IPS-NIHi7 (cell line): ENCODE measurements at regions not wholly inside any gene's neighbourhood (a gene's known extent, or its start where the extent isn't known, plus 50 kb on each side); places are given as distances from the start of the nearest gene placed in this dataset.
"Not testable (repeated sequence)": the region's sequence is repeated elsewhere in the genome, so short reads cannot be mapped to it uniquely, and the experiment has no call there.

ENCODE experiments used
- DNase-seq: peaks from one replicate; pipeline ENCODE4 v3.0.0; 2012; ENCODE audit warnings: mixed read lengths; ENCODE audit errors: extremely low spot score

GRCh38 chr3:153830552-153830951 lies 290.6 kb upstream of the ARHGEF26 start:
- no peak for DNase-seq

DNA sequence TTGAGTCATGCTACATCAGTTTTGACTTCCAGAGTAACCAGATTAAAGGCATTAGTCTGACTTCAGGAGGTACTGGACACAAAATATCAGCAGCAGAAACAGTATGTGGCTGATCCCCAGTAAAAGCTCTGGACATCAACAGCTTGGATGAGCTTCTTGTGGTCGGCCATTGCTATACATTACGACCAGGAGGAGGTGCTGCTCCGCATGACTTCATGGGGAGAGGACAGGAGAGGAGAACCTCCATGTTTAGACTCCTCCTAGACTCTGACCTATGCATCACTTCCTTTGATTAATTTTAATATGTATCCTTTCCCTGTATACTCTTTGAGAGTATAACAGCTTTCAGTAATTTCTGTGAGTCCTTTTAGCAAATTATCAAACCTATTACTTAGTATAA lies 285.6 kb upstream of the ARHGEF26 start:
- DNase-seq = peak; percentile 47

GRCh38 chr3:153840487-153840886 lies 280.7 kb upstream of the ARHGEF26 start:
- no peak for DNase-seq

DNA sequence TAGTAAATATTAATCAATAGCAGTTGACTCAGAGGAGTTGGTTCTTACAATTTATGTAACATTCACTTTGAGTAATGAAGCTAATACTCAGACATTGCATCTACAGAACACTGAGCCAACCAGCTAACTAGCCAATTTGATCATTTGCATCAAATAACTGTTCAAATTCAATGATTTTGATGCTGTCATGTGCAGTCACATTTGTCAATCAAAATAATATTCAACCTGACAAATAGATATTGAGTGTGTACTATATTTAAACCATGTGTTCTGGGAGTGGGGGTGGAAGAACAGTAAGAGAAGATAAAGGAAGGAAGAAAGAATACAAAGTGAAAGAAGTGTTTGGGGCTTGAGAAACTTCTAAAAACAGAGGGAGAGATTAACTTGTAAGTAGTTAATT lies 277.2 kb upstream of the ARHGEF26 start:
- DNase-seq = no peak

DNA sequence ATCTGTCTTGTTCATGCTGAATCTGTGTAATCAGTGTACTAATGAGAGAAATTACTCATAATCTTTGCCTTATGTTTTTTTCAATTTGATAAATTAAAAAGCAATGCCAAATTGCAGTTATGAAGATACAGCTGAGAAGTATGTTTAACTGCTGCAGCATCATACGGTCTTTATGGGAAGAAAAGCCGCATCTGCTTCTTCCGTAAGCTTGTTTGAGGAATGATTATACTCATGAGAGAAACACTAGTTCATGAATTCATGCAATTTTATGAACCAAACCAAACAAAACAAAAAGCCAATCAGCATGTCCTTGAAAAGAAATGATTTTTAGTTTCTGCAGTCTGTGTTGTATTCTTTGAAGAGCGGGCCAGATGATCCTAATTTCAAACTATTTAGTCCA lies 275.9 kb upstream of the ARHGEF26 start:
- DNase-seq = no peak

DNA sequence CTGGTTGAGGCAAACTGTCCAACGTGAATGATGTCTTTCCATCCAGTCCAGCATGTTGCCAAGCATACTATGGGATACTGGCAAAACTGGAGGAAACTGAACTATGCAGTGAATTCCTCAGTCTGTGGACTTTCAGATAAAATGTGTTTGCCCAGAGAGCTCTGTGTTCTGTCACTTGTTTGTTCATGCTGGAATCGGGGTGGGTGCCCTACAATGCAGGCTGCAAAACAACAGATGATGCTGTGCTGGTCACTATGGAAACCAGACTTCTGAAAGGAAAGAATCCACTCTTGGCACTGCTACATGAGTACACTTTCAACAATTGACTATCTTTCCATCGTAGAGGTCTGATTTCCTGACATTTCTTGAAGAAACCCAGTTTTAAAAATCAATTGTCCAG lies 272.5 kb upstream of the ARHGEF26 start:
- no peak for DNase-seq

DNA sequence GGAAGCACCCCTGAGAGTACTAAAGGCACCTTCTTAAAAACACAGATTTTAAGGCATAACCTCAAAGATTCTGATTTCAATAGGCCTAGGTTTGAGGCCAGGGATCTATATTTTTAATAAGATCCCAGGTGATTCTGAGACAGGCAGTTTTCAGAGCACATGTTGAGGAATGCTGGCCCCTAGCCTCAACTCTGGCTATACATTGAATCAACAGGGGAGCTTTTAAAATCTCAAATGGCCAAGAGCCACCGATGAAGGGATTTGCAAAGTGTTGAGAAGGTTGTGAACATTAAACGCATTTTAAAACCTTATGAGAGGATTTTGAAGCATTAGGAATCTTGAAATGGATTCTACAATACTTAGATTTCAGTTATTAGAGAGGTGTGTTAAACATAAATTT lies 268.8 kb upstream of the ARHGEF26 start:
- DNase-seq = no peak

GRCh38 chr3:153853163-153853562 lies 268.0 kb upstream of the ARHGEF26 start:
- no peak for DNase-seq

DNA sequence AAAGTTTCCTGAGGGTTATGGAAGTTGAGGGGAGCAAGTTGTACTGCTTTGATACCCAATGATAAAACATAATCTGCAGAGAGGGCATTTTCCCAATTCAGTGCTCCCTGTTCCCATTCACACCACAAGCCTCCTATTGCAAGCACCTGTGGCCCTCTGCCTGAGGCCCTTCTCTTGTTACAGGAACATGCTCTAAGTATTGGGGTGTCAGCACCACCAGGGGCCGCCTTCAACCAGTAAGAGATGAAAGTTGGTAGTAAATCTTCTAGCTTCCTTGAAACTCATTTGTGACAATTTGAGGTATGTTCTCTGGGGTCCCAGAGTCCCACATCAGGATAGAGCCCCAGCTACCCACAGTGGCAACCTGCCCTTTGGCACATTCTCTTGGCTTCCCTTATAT lies 265.4 kb upstream of the ARHGEF26 start:
- DNase-seq = peak; percentile 16

GRCh38 chr3:153856932-153857331 lies 264.3 kb upstream of the ARHGEF26 start:
- DNase-seq = no peak

- no peak for DNase-seq
These were observed 256.4 kb upstream of the ARHGEF26 start for GRCh38 chr3:153864793-153865192.

DNA sequence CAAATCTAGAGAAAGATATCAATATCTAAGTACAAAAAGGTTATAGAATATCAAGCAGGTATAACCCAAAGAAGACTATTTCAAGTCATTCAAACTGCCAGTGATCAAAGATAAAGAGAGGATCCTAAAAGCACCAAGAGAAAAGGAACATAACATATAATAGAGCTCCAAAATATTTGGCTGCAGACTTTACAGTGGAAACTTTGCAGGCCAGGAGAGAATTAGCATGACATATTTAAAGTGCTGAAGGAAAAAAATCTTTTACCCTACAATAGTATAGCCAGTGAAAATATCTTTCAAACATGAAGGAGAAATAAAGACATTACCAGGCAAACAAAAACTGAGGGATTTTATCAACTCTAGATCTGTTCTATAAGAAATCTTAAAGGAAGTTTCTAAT lies 254.3 kb upstream of the ARHGEF26 start:
- no peak for DNase-seq

DNA sequence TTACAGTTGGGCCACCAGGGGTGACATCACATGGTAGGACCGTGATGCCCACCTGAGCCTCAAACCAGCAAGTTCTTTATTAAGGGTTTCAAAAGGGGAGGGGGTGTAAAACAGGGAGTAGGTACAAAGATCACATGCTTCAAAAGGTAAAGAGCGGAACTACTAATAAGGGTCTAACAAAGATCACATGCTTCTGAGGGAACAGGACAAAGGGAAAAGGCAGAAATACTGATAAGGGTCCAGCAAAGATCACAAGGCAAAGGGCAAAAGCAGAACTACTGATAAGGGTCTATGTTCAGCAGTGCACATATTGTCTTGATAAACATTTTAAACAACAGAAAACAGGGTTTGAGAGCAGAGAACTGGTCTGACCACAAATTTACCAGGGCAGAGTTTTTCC lies 246.8 kb upstream of the ARHGEF26 start:
- DNase-seq = not testable (repeated sequence)

DNA sequence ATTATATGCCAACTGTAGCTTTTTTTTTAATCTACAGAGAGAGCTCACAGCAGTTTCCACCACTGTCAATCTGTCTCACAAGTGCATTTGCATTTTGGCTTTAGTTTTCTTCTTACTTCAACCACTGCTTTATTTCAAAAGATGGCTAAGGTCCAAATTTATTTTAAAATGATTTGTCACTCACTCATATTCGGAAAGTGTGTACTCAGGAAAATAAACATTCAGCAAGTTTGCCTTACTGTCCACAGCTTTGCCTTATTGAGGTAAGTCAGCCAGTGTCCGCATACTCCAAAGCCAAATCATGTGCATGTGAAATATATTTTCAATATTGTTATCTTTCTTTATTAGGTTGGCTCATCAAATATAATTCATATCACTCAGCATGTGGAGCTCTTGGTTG lies 240.7 kb upstream of the ARHGEF26 start:
- DNase-seq = no peak

DNA sequence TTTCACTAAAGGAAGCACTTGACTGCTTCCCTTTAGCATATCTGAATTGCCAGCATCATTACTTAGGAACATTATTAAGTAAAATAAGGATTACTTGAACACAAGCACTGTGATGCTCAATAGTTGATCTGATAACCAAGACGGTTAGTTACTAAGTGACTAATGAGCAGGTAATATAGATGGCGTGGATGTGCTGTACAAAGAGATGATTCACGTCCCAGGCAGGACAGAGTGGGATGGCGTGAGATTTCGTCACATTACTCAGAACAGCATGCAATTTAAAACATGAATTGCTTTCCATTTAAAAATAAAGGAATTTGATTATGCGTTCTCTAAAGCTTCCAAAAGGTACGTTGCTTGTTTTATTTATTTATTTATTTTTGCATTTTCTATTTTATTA lies 240.0 kb upstream of the ARHGEF26 start:
- DNase-seq = no peak

DNA sequence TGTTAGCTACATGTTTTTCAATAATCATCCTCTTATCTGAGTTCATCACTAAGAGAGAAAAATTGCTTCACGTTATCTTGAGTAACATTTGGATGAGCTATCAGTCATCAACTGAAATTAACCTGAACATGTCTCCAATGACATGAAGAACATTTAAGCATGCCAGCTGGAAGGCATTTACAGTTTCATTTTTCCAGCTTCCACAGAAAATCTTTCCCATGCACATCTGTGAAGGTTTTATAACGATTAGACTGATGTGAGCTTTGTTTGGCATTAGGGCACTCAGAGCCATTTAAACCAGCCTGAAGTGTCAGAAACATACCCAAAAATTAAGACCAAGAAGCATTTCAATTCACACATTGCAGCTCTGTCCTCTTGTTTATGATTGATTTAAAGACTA lies 235.8 kb upstream of the ARHGEF26 start:
- no peak for DNase-seq

- DNase-seq = no peak
These were observed 231.3 kb upstream of the ARHGEF26 start for GRCh38 chr3:153889905-153890334.

DNA sequence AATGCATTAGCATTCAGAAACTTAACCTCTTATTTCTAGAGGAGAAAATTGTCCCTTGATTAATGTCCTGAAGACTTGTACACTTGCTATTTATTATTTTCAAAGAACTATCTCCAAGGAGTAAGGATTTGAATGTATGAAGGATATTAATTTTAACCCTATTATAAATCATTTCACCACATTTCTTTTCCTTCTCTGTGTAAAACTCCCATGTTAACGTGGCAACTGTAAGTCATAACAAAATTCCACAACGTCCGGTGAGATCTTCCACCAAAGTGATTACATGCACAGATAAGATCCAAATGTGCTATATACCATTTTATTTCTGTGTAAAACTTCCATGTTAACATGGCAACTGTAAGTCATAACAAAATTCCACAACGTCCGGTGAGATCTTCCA lies 229.1 kb upstream of the ARHGEF26 start:
- no peak for DNase-seq

- no peak for DNase-seq
These were observed 226.3 kb upstream of the ARHGEF26 start for GRCh38 chr3:153894857-153895256.

GRCh38 chr3:153896197-153896596 lies 225.0 kb upstream of the ARHGEF26 start:
- DNase-seq = no peak

GRCh38 chr3:153897025-153897723 lies 224.0 kb upstream of the ARHGEF26 start:
- DNase-seq = no peak

DNA sequence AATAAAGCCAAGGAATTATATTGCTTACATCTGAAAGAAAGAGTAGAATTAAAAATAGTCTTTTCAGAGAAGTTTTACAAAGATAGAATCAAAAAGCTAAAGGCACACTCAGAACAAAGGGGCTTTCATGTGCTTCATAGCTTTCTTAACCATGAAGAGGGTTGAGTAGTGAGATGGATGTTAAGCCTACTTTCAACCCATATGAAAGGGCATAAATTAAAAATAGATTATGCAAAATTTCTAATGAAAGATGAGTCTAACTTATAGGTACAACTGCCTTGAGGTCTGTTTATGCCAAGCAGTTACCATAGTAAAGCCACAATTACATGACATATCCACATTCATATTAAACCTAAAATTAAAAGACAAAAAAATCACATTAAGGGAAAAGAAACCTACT lies 223.3 kb upstream of the ARHGEF26 start:
- no peak for DNase-seq

DNA sequence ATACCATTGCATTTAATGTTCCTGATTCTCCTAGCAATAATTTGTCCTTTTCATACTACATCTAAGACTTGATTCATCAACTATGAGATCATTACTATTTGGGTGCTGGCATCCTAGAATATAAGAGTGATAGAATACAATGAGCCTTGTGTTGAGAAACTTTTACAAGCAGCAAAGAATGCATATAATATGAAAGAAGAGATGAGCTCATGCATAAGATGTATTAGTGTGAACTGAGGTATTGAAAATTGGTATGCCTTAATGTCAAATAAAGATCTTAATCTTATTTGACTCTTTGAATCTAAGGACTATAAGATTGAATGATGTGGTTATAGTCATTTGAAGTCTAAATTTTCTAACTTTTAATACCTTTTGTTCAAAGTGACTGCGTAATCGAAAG lies 220.0 kb upstream of the ARHGEF26 start:
- no peak for DNase-seq

DNA sequence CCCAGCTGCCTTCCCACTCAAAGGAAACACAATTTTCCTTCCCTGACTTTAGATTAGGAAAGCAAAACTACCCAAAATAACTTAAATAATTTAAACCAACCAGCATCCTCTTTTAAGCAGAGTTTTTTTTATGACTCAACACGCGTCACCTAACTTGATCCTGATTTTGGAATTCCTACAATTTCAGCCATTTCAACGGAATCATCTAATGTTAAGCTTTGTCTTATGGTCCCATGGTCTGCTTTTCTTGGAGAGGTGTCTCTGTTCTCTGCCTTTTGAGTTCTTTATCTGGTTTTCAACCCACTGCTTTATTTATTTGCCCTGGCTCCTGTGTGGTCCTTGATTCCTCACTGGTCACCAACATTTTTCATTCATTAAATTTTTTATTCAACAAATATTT lies 219.2 kb upstream of the ARHGEF26 start:
- DNase-seq = no peak
